Suprapubic skin (tissue), 4 donors: ENCODE measurements at regions not wholly inside any gene's neighbourhood (a gene's known extent, or its start where the extent isn't known, plus 50 kb on each side); places are given as distances from the start of the nearest gene placed in this dataset.

ENCODE experiments used
- POLR2A ChIP-seq, 2 donors: fragments of 450-650 bp; IDR thresholded peaks; one replicate each; pipeline ENCODE4 v1.6.1; 2017; ENCODE audit warnings: antibody characterized with exemption in 2 of 2, mild to moderate bottlenecking in 2 of 2, moderate library complexity in 2 of 2
- POLR2AphosphoS5 ChIP-seq, 3 donors: sonication (generic); formaldehyde crosslinking; IDR thresholded peaks; one replicate each; pipeline ENCODE4 v1.6.1; 2017; ENCODE audit warnings: antibody characterized with exemption in 3 of 3
- TF ChIP-seq, protein P1 (sequence below), 2 donors: fragments of 200-600 bp in 1 of 2; fragments of 450-650 bp in 1 of 2; sonication (generic) in 1 of 2; IDR thresholded peaks; one replicate each; pipeline ENCODE4 v1.5.1; 2016 to 2019; ENCODE audit warnings: antibody characterized with exemption in 2 of 2, mild to moderate bottlenecking in 1 of 2, moderate library complexity in 1 of 2

DNA sequence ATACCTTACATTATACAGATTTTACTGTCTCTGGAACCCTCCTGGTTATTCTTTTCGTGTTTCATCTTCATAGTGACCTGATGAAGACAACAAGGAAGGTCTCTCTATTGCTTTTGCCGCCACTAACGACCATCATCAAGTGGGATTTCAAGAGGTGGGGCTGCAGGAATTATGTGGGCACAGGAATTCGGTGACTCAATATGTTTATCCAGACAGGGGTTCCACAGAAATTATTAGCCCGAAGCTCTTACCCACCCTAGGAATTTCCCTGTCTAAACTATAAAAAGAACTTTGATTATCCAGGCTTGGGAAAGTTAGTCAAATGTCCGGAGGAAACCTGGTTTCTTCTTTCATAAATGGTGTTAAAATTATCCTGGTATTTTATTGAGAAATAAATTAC is 566.8 kb upstream of the TENM4 start:
- TF ChIP-seq, protein P1, sequence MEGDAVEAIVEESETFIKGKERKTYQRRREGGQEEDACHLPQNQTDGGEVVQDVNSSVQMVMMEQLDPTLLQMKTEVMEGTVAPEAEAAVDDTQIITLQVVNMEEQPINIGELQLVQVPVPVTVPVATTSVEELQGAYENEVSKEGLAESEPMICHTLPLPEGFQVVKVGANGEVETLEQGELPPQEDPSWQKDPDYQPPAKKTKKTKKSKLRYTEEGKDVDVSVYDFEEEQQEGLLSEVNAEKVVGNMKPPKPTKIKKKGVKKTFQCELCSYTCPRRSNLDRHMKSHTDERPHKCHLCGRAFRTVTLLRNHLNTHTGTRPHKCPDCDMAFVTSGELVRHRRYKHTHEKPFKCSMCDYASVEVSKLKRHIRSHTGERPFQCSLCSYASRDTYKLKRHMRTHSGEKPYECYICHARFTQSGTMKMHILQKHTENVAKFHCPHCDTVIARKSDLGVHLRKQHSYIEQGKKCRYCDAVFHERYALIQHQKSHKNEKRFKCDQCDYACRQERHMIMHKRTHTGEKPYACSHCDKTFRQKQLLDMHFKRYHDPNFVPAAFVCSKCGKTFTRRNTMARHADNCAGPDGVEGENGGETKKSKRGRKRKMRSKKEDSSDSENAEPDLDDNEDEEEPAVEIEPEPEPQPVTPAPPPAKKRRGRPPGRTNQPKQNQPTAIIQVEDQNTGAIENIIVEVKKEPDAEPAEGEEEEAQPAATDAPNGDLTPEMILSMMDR (IDR thresholded peaks at IDR 0.05): no peak
- TF ChIP-seq POLR2A (IDR thresholded peaks at IDR 0.05): no peak
- TF ChIP-seq POLR2AphosphoS5 (IDR thresholded peaks at IDR 0.05): no peak
